Upper lobe of left lung (tissue), 6 donors: ENCODE measurements at regions not wholly inside any gene's neighbourhood (a gene's known extent, or its start where the extent isn't known, plus 50 kb on each side); places are given as distances from the start of the nearest gene placed in this dataset.
A peak's percentile ranks its signal among the peaks of the same experiment; 100 is the strongest.
"Not testable (repeated sequence)": the region's sequence is repeated elsewhere in the genome, so short reads cannot be mapped to it uniquely, and the experiment has no call there.

Experiments
- ATAC-seq, 2 donors: fragments of 200-7000 bp; cut with Tn5 transposase; one replicate each; pipeline ENCODE4 v1.9.1; 2022; ENCODE audit warnings: mild to moderate bottlenecking in 2 of 2, moderate library complexity in 2 of 2; ENCODE audit not compliant: low FRiP score in 2 of 2
- DNase-seq, 2 donors: peaks; one replicate each; pipeline ENCODE4 v3.0.0-alpha.2; 2019 to 2020
- H3K27ac ChIP-seq, 4 donors: fragments of 200-600 bp; sonication (generic); one replicate each; pipeline ENCODE4 v1.5.1; 2016 to 2019
- H3K27me3 ChIP-seq, 4 donors: fragments of 200-600 bp; sonication (generic); one replicate each; pipeline ENCODE4 v1.5.1; 2017 to 2019
- H3K36me3 ChIP-seq, 4 donors: fragments of 200-600 bp; sonication (generic); one replicate each; pipeline ENCODE4 v1.5.1; 2016 to 2019
- H3K4me1 ChIP-seq, 4 donors: fragments of 200-600 bp; sonication (generic); one replicate each; pipeline ENCODE4 v1.5.1; 2018 to 2019
- H3K4me3 ChIP-seq, 4 donors: fragments of 200-600 bp; sonication (generic); one replicate each; pipeline ENCODE4 v1.5.1; 2017 to 2019; ENCODE audit warnings: mild to moderate bottlenecking in 2 of 4, moderate library complexity in 1 of 4
- H3K9me3 ChIP-seq, 4 donors: fragments of 200-600 bp; sonication (generic); one replicate each; pipeline ENCODE4 v1.5.1; 2018 to 2019
- EP300 ChIP-seq, 4 donors: sonication (generic); formaldehyde crosslinking; IDR thresholded peaks; one replicate each; pipeline ENCODE4 v1.5.1; 2017; ENCODE audit warnings: antibody characterized with exemption in 4 of 4, control low read depth in 2 of 4
- POLR2A ChIP-seq, 4 donors: fragments of 450-650 bp; IDR thresholded peaks; one replicate each; pipeline ENCODE4 v1.5.1; 2016 to 2017; ENCODE audit warnings: antibody characterized with exemption in 4 of 4, mild to moderate bottlenecking in 2 of 4
- POLR2AphosphoS5 ChIP-seq, 2 donors: sonication (generic); formaldehyde crosslinking; IDR thresholded peaks; one replicate each; pipeline ENCODE4 v1.5.1; 2017; ENCODE audit warnings: antibody characterized with exemption in 2 of 2
- WGBS, 2 donors: methylation state at CpG; one replicate each; pipeline ENCODE4 v1.1.5; 2017 to 2018; 5-methylcytosine and 5-hydroxymethylcytosine counted together
- TF ChIP-seq, protein P1 (sequence below), 6 experiments: fragments of 450-650 bp in 4 of 6; fragments of 200-600 bp in 2 of 6; sonication (generic) in 2 of 6; IDR thresholded peaks; one replicate each; pipeline ENCODE4 v1.5.1; 2016 to 2019; ENCODE audit warnings: antibody characterized with exemption in 6 of 6
- donor health status: DM: no; HTN: no; CAD: no; lungs with moderate emphysema.
- donor health status: DM: no; HTN: yes; CAD: no; lungs with severe emphysema.

DNA sequence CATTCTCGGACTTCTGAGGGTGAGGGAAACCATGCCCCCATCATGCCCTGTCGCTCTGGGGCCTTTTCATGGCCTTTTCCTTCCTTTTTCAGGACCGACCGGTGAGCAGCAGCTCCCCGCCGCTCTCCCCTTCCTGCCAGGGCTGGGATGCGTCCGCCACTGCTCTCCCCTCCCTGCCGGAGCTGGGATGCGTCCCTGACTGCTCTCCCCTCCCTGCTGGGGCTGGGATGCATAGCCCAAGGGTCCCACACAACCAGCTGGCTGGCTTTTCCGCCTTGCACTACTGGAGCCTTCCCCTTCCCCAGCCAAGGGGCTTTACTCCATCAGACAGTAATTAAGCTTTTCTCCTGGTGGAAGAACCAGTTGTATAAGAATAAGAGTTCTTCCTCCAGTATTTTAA lies 129.7 kb upstream of the COBL start:
- Histone ChIP-seq H3K27me3 (no peaks in the 10 kb centered on the region), H3K27ac (no peak overlapping the region), H3K4me3 (no peak overlapping the region), H3K36me3 (no peaks in the 10 kb centered on the region), H3K4me1 (no peaks in the 10 kb centered on the region), H3K9me3 (peaks cover 0 to 4% (median 0%) of the 10 kb centered on the region in 4 donors)
- 45 to 50% methylated on average over 11 of the region's 11 CpGs for WGBS, 2 donors
- no peak for ATAC-seq
- TF ChIP-seq, protein P1, sequence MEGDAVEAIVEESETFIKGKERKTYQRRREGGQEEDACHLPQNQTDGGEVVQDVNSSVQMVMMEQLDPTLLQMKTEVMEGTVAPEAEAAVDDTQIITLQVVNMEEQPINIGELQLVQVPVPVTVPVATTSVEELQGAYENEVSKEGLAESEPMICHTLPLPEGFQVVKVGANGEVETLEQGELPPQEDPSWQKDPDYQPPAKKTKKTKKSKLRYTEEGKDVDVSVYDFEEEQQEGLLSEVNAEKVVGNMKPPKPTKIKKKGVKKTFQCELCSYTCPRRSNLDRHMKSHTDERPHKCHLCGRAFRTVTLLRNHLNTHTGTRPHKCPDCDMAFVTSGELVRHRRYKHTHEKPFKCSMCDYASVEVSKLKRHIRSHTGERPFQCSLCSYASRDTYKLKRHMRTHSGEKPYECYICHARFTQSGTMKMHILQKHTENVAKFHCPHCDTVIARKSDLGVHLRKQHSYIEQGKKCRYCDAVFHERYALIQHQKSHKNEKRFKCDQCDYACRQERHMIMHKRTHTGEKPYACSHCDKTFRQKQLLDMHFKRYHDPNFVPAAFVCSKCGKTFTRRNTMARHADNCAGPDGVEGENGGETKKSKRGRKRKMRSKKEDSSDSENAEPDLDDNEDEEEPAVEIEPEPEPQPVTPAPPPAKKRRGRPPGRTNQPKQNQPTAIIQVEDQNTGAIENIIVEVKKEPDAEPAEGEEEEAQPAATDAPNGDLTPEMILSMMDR (IDR thresholded peaks at IDR 0.05): no peak
- TF ChIP-seq POLR2AphosphoS5 (IDR thresholded peaks at IDR 0.05) (no peak), EP300 (IDR thresholded peaks at IDR 0.05) (no peak), POLR2A (IDR thresholded peaks at IDR 0.05) (no peak)
- no peak for DNase-seq

DNA sequence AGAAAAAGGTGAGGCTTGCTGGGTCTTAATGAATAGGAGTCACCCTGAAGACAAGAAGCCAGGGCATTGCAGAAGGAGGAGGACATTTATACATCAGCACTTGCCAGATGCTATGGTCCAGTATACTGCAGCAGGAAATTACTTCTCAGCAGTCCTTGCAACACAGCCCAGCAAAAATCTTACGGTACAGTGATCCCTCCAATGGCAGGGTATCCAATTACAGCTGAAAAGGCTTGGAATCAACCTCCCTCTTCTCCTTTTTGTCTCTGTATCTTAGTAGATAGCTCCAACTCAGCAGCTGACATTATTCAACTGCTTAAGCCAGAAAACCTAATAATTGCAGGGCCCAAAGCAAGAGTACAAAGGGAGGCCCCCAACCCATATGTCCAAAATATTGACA lies 128.3 kb upstream of the COBL start:
- TF ChIP-seq, protein P1 (IDR thresholded peaks at IDR 0.05): no peak
- TF ChIP-seq EP300 (IDR thresholded peaks at IDR 0.05): no peak
- TF ChIP-seq POLR2A (IDR thresholded peaks at IDR 0.05): no peak
- no peak for TF ChIP-seq POLR2AphosphoS5 (IDR thresholded peaks at IDR 0.05)

DNA sequence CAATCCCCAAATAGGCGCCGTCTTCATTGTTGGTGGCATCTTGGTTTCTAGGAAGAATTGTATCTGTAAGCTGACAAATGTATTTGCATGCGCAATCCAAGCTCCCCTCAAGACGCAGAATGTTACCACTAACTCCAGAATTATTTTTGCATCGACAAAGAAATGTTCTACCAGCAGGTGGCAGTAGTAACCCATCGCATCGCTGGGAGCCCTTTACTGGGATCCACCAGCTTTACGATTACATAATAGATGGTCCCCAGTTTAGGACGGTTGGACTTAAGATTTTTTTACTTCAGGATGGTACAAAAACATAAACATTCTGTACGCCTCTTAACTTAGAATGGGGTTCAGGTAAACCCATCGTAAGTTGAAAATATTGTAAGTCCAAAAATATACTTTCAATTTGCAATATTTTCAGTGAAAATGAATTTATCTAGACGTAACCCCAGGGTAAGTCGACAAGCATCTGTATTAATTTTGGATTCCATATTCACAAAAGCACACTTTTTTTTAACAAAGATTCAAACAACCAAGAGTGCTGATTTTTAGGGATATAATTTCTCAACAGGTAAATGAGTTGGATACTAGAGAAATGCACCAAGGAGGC lies 114.0 kb upstream of the COBL start:
- no peak for TF ChIP-seq POLR2A (IDR thresholded peaks at IDR 0.05)
- TF ChIP-seq, protein P1 (IDR thresholded peaks at IDR 0.05): peak in 5 of 6 experiments; percentile 49 to 68 (median 52)
- no peaks in the 10 kb centered on the region for H3K27me3 ChIP-seq
- H3K4me3 ChIP-seq: no peak overlapping the region
- ATAC-seq (peak in 1 of 2 donors; percentile 74), DNase-seq (no peak)
- 18 to 19% methylated on average over 13 of the region's 13 CpGs for WGBS, 2 donors
- no peak overlapping the region for H3K27ac ChIP-seq
- no peaks in the 10 kb centered on the region for H3K4me1 ChIP-seq
- no peaks in the 10 kb centered on the region for H3K9me3 ChIP-seq
- H3K36me3 ChIP-seq: no peaks in the 10 kb centered on the region

More for the DNA sequence above, 128.3 kb upstream of the COBL start:
- Histone ChIP-seq H3K4me1 (no peaks in the 10 kb centered on the region), H3K9me3 (peaks cover 0 to 4% (median 0%) of the 10 kb centered on the region in 4 donors), H3K27me3 (no peaks in the 10 kb centered on the region), H3K36me3 (no peaks in the 10 kb centered on the region), H3K27ac (no peak overlapping the region), H3K4me3 (no peak overlapping the region)
- ATAC-seq (no peak), DNase-seq (no peak)
- 39 to 53% methylated on average over 1 of the region's 1 CpG for WGBS, 2 donors

DNA sequence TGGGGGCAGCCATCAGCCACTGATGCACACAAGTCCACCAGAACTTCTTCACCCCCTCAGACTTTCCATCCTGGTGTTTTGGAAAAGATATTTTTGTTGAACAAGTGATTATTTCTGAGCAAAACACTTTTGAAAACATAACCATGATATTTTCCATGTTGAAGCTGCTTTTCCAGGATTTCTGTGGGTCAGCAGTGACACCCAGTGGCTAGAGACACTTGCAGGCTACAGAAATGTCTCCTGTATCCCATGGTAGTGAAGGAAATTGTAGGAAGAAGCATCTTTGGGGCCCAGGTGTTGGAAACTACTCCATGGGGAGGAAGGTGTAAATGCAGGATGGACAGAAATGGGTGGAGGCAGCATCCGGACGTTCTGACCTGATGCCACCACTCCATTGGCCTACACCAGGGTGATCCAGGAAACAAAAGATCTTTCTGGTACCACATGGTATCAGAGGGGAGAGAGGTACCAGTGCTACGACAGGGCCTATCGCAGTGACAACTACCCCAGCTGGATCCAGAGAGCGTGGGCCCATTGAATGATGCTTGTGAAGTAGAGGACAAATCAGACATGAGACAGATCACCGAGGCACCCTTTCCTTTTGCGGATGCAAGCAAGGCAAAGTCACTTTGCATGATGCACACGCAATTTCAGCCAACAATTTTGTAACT lies 111.7 kb upstream of the COBL start:
- Histone ChIP-seq H3K4me3 (no peak overlapping the region), H3K9me3 (no peaks in the 10 kb centered on the region), H3K36me3 (no peaks in the 10 kb centered on the region), H3K27me3 (no peaks in the 10 kb centered on the region), H3K27ac (no peak overlapping the region), H3K4me1 (no peaks in the 10 kb centered on the region)
- DNase-seq: no peak
- ATAC-seq: no peak
- WGBS, 2 donors: 81 to 83% methylated on average over 8 of the region's 8 CpGs
- TF ChIP-seq POLR2A (IDR thresholded peaks at IDR 0.05) (no peak), EP300 (IDR thresholded peaks at IDR 0.05) (no peak), POLR2AphosphoS5 (IDR thresholded peaks at IDR 0.05) (no peak)
- TF ChIP-seq, protein P1 (IDR thresholded peaks at IDR 0.05): no peak

DNA sequence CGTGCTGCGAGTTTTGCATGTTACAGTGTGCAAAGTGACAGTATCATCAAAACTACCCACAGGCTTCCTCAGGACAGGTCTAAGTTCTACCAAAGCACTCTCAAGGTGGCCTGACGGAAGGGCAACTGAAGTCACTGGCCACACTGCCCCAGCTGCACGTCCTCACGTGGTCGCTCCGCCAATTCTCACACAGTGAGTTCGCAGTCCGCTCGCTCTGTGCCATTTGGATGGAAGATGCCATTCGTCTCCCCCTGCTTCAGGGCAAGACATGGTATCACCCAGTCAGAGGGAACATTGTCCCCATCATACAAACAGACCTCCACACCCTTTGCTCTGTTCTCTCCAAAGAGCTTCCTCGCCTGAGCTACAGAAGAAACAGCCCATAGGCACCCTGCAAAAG lies 109.6 kb upstream of the COBL start:
- peak in 1 of 2 donors; percentile 17 for DNase-seq
- 86 to 89% methylated on average over 12 of the region's 12 CpGs for WGBS, 2 donors

DNA sequence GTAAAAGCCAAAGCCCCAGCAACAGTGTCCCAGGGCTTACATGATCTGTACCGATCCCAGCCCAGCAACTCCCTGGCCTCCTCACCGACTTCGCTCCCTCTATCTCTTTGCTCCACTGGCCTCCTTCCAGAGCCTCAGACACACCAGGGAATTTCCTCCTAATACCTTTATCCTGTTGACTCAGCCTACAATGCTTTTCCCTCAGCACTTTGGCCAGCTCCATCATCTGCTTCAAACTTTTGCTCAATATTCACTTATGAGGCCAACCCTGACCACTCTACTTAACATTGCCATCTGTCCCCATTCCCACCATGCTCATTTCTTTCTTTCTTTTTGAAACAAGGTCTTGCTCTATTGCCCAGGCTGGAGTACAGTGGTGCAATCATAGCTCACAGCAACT lies 93.3 kb upstream of the COBL start:
- H3K36me3 ChIP-seq, H3K9me3 ChIP-seq, ATAC-seq, H3K4me3 ChIP-seq, H3K4me1 ChIP-seq, H3K27me3 ChIP-seq, DNase-seq, H3K27ac ChIP-seq: not testable (repeated sequence)
- no CpG with 5 or more reads among the region's 3 CpGs for WGBS, 2 donors

More for the DNA sequence above, 109.6 kb upstream of the COBL start:
- TF ChIP-seq EP300 (IDR thresholded peaks at IDR 0.05) (no peak), POLR2AphosphoS5 (IDR thresholded peaks at IDR 0.05) (no peak), POLR2A (IDR thresholded peaks at IDR 0.05) (no peak)
- TF ChIP-seq, protein P1 (IDR thresholded peaks at IDR 0.05): no peak
- no peak overlapping the region for H3K27ac ChIP-seq
- H3K4me1 ChIP-seq: no peaks in the 10 kb centered on the region
- H3K27me3 ChIP-seq: no peaks in the 10 kb centered on the region
- H3K36me3 ChIP-seq: no peaks in the 10 kb centered on the region
- no peaks in the 10 kb centered on the region for H3K9me3 ChIP-seq
- no peak for ATAC-seq
- H3K4me3 ChIP-seq: no peak overlapping the region

DNA sequence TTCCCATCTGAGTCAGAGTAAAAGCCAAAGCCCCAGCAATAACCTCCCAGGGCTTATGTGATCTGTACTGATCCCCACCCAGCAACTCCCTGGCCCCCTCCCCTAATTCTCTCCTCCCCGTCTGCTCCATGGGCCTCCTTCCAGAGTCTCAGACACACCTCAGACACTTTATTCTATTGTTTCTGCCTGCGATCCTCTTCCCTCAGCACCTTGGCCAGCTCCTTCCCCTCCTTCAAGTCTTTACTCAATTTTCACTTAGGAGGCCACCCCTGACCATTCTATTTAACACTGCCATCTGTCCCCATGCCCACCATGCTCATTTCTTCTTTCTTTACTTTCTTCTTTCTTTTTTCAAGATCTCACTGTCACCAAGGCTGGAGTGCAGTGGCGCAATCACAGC lies 81.0 kb upstream of the COBL start:
- not testable (repeated sequence) for H3K4me3 ChIP-seq, H3K27ac ChIP-seq, ATAC-seq, H3K27me3 ChIP-seq, H3K4me1 ChIP-seq, H3K36me3 ChIP-seq, H3K9me3 ChIP-seq, DNase-seq
- WGBS, 2 donors: 50 to 52% methylated on average over 3 of the region's 3 CpGs
